BLaER1 (cell line): ENCODE measurements at regions not wholly inside any gene's neighbourhood (a gene's known extent, or its start where the extent isn't known, plus 50 kb on each side); places are given as distances from the start of the nearest gene placed in this dataset.
"Not testable (repeated sequence)": the region's sequence is repeated elsewhere in the genome, so short reads cannot be mapped to it uniquely, and the experiment has no call there.

ENCODE experiments used
- H3K27ac ChIP-seq: shearing (Covaris generic); formaldehyde crosslinking; 2 replicates; pipeline ENCODE4 v1.8.1; 2022
- H3K27me3 ChIP-seq: shearing (Covaris generic); formaldehyde crosslinking; 2 replicates; pipeline ENCODE4 v1.8.1; 2022
- H3K36me3 ChIP-seq: shearing (Covaris generic); formaldehyde crosslinking; 2 replicates; pipeline ENCODE4 v1.8.1; 2022
- H3K4me1 ChIP-seq: shearing (Covaris generic); formaldehyde crosslinking; 2 replicates; pipeline ENCODE4 v1.8.1; 2022
- H3K4me2 ChIP-seq: shearing (Covaris generic); formaldehyde crosslinking; 2 replicates; pipeline ENCODE4 v1.8.1; 2022
- H3K4me3 ChIP-seq: shearing (Covaris generic); formaldehyde crosslinking; 2 replicates; pipeline ENCODE4 v1.8.1; 2022
- H3K9ac ChIP-seq: shearing (Covaris generic); formaldehyde crosslinking; 2 replicates; pipeline ENCODE4 v1.8.1; 2022
- H3K9me3 ChIP-seq: shearing (Covaris generic); formaldehyde crosslinking; 2 replicates; pipeline ENCODE4 v1.8.1; 2022
- H4K20me1 ChIP-seq: shearing (Covaris generic); formaldehyde crosslinking; 2 replicates; pipeline ENCODE4 v1.8.1; 2022
- Cebpa-rat ChIP-seq: shearing (Covaris generic); IDR thresholded peaks from 2 replicates; pipeline ENCODE4 v1.8.1; 2022

DNA sequence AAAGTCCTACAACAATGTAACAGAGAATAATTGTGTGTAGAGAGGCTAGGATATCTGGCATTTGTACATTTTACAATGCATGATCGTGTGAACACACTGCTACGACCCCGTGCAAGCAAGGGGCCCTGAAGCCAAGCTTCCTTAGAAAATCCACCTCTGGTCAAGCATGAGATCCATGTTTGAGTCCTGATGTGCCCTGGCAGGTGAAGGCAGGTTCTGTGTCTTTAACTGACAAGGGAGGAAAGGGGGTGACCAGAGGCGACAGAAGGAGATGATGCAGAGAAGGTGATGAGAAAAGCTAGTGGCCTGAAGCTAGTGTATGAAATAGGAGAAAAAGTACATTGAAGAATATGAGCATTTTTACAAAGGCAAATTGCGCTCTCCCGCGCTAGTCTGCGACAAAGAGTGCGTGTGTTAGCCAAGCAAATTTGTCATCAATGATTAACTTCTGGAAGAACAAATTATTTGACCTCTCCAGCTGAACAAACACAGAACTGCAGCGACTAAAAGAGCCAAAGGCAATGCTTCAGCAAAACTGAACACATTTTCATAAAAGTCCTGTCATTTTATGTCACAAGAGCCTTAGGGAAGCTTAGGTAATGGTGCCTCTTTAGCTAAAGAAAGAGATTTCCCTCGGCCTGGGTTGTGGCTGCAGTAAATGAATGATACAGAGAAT, 101.7 kb upstream of the DAPK1 start:
- Histone ChIP-seq H3K27me3 (no peaks in the 10 kb centered on the region), H3K4me3 (no peak overlapping the region), H3K4me2 (no peak overlapping the region), H3K4me1 (no peaks in the 10 kb centered on the region), H3K27ac (no peak overlapping the region), H3K36me3 (no peaks in the 10 kb centered on the region), H4K20me1 (no peaks in the 10 kb centered on the region), H3K9me3 (no peaks in the 10 kb centered on the region), H3K9ac (no peak overlapping the region)
- TF ChIP-seq Cebpa-rat: no peak

DNA sequence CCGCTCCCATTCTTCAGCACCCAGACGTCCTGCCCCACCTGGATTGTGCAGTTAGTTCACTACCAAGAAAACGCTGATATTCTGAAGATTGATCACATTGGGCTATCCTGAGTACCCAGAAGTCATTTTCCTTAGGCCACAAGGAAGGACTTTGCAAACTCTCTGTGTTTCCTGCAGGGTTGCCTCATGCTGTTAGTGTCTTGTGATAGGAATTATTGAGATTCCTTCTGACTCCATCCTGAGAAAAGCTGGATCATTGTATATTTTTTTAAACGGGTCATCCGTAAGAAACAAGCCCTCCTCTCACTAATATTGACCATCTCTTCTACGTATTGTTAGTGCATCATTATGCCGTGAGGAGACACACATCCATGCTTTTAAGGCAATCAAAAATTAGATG, 96.0 kb upstream of the DAPK1 start:
- Histone ChIP-seq H3K36me3 (no peaks in the 10 kb centered on the region), H3K4me2 (no peak overlapping the region), H3K4me3 (no peak overlapping the region), H3K27ac (no peak overlapping the region), H3K4me1 (no peaks in the 10 kb centered on the region), H3K9ac (no peak overlapping the region), H4K20me1 (no peaks in the 10 kb centered on the region), H3K27me3 (no peaks in the 10 kb centered on the region), H3K9me3 (no peaks in the 10 kb centered on the region)
- TF ChIP-seq Cebpa-rat: no peak

DNA sequence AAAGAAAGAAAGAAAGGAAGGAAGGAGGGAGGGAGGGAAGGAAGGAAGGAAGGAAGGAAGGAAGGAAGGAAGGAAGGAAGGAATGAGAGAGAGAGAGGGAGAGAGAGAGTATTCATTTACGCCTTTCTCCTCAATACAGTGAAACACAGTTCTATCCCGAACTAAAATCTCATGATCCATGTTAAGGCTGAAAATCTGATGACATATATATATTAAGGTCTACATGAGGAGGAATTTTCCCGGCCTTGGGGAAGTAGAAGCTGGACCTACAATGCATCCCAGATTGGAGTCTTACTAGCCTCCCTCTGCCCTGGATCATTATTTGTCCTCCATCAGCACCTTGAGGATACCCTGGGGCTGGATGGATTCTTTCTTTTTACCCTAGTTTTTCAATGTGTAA, 95.1 kb upstream of the DAPK1 start:
- no peak overlapping the region for H3K9ac ChIP-seq
- H3K36me3 ChIP-seq: no peaks in the 10 kb centered on the region
- no peaks in the 10 kb centered on the region for H3K4me1 ChIP-seq
- H3K27ac ChIP-seq: no peak overlapping the region
- no peaks in the 10 kb centered on the region for H3K27me3 ChIP-seq
- H4K20me1 ChIP-seq: no peaks in the 10 kb centered on the region
- H3K4me2 ChIP-seq: no peak overlapping the region
- H3K9me3 ChIP-seq: no peaks in the 10 kb centered on the region
- TF ChIP-seq Cebpa-rat: no peak
- H3K4me3 ChIP-seq: no peak overlapping the region

- H3K27ac ChIP-seq: no peak overlapping the region
- no peaks in the 10 kb centered on the region for H3K27me3 ChIP-seq
- no peaks in the 10 kb centered on the region for H4K20me1 ChIP-seq
- no peaks in the 10 kb centered on the region for H3K36me3 ChIP-seq
- H3K4me1 ChIP-seq: no peaks in the 10 kb centered on the region
- no peak for TF ChIP-seq Cebpa-rat
- H3K4me3 ChIP-seq: no peak overlapping the region
- no peaks in the 10 kb centered on the region for H3K9me3 ChIP-seq
- no peak overlapping the region for H3K4me2 ChIP-seq
- H3K9ac ChIP-seq: no peak overlapping the region
Measured at GRCh38 chr9:87405677-87406542, 91.8 kb upstream of the DAPK1 start.

- Histone ChIP-seq H3K4me1 (no peaks in the 10 kb centered on the region), H3K4me3 (no peak overlapping the region), H3K9ac (no peak overlapping the region), H4K20me1 (no peaks in the 10 kb centered on the region), H3K9me3 (no peaks in the 10 kb centered on the region), H3K27me3 (no peaks in the 10 kb centered on the region), H3K36me3 (no peaks in the 10 kb centered on the region), H3K27ac (no peak overlapping the region), H3K4me2 (no peak overlapping the region)
- TF ChIP-seq Cebpa-rat: no peak
Measured at GRCh38 chr9:87406543-87407166, 91.0 kb upstream of the DAPK1 start.

- H3K4me2 ChIP-seq, H3K27me3 ChIP-seq, H4K20me1 ChIP-seq, H3K9me3 ChIP-seq, H3K36me3 ChIP-seq, H3K4me1 ChIP-seq, H3K4me3 ChIP-seq, H3K27ac ChIP-seq, H3K9ac ChIP-seq: not testable (repeated sequence)
Measured at GRCh38 chr9:87410047-87411005, 87.3 kb upstream of the DAPK1 start.

- no peak for TF ChIP-seq Cebpa-rat
- Histone ChIP-seq H3K27me3 (no peaks in the 10 kb centered on the region), H3K4me2 (no peak overlapping the region), H3K4me3 (no peak overlapping the region), H4K20me1 (no peaks in the 10 kb centered on the region), H3K9ac (no peak overlapping the region), H3K27ac (no peak overlapping the region), H3K36me3 (no peaks in the 10 kb centered on the region), H3K4me1 (no peaks in the 10 kb centered on the region), H3K9me3 (peaks cover 19% of the 10 kb centered on the region)
Measured at GRCh38 chr9:87420884-87421283, 76.8 kb upstream of the DAPK1 start.

- no peak overlapping the region for H3K27ac ChIP-seq
- H3K4me1 ChIP-seq: no peaks in the 10 kb centered on the region
- peaks cover 19% of the 10 kb centered on the region for H3K9me3 ChIP-seq
- H3K9ac ChIP-seq: no peak overlapping the region
- H4K20me1 ChIP-seq: no peaks in the 10 kb centered on the region
- no peaks in the 10 kb centered on the region for H3K36me3 ChIP-seq
- H3K4me2 ChIP-seq: no peak overlapping the region
- TF ChIP-seq Cebpa-rat: no peak
- no peaks in the 10 kb centered on the region for H3K27me3 ChIP-seq
- H3K4me3 ChIP-seq: no peak overlapping the region
Measured at GRCh38 chr9:87421734-87422133, 75.9 kb upstream of the DAPK1 start.

DNA sequence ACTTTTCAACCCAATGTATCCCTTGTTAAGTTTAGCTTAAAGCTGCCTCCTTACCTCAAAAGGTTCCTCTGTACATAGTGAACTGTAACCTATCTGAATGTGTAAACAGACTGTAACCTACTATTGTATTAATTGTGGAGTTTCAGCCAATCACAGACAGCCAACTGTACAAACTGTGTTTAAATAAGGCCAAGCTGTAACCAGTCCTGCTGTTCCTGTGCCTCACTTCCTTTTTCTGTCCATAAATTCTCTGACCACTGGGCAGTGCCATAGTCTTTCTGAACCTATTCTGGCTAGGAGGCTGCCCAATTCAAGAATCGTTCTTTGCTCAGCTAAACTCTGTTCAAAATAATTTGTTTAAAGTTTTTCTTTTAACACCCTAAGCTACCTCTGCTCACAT, 74.7 kb upstream of the DAPK1 start:
- H3K27me3 ChIP-seq: no peaks in the 10 kb centered on the region
- H3K27ac ChIP-seq: no peak overlapping the region
- TF ChIP-seq Cebpa-rat: no peak
- no peak overlapping the region for H3K4me2 ChIP-seq
- H3K4me3 ChIP-seq: no peak overlapping the region
- no peaks in the 10 kb centered on the region for H3K36me3 ChIP-seq
- peaks cover 19% of the 10 kb centered on the region for H3K9me3 ChIP-seq
- H3K9ac ChIP-seq: no peak overlapping the region
- H4K20me1 ChIP-seq: no peaks in the 10 kb centered on the region
- H3K4me1 ChIP-seq: no peaks in the 10 kb centered on the region

GRCh38 chr9:87423885-87424284, 73.8 kb upstream of the DAPK1 start:
- H3K4me1 ChIP-seq, H3K27ac ChIP-seq, H4K20me1 ChIP-seq, H3K4me3 ChIP-seq, H3K27me3 ChIP-seq, H3K9ac ChIP-seq, H3K4me2 ChIP-seq, H3K36me3 ChIP-seq: not testable (repeated sequence)
- peaks cover 19% of the 10 kb centered on the region for H3K9me3 ChIP-seq
